H9 (cell line): ENCODE measurements at regions not wholly inside any gene's neighbourhood (a gene's known extent, or its start where the extent isn't known, plus 50 kb on each side); places are given as distances from the start of the nearest gene placed in this dataset.

ENCODE experiments used
- DNase-seq: peaks from one replicate; pipeline ENCODE4 v3.0.0-alpha.2; 2017
- H2AFZ ChIP-seq: one replicate; pipeline ENCODE4 v1.6.1; 2013; ENCODE audit warnings: mild to moderate bottlenecking, low read length, control low read depth, moderate library complexity
- H2AK5ac ChIP-seq: 2 replicates; pipeline ENCODE4 v1.6.1; 2013; ENCODE audit warnings: low read length, control low read depth, mixed read lengths; ENCODE audit not compliant: insufficient read length
- H2BK120ac ChIP-seq: one replicate; pipeline ENCODE4 v1.6.1; 2013; ENCODE audit warnings: low read depth, mild to moderate bottlenecking, low read length, control low read depth, inconsistent platforms; ENCODE audit not compliant: poor library complexity, severe bottlenecking
- H2BK12ac ChIP-seq: 2 replicates; pipeline ENCODE4 v1.6.1; 2013; ENCODE audit warnings: low read length, control low read depth, mixed read lengths, low read depth; ENCODE audit not compliant: insufficient read length
- H2BK15ac ChIP-seq: 2 replicates; pipeline ENCODE4 v1.6.1; 2013; ENCODE audit warnings: low read depth, low read length, control low read depth
- H2BK20ac ChIP-seq: one replicate; pipeline ENCODE4 v1.6.1; 2013; ENCODE audit warnings: low read depth, mild to moderate bottlenecking, low read length, control low read depth, inconsistent platforms; ENCODE audit not compliant: poor library complexity, severe bottlenecking
- H2BK5ac ChIP-seq: 2 replicates; pipeline ENCODE4 v1.6.1; 2013; ENCODE audit warnings: low read length, control low read depth, mixed read lengths; ENCODE audit not compliant: insufficient read length
- H3K14ac ChIP-seq: 2 replicates; pipeline ENCODE4 v1.6.1; 2013; ENCODE audit warnings: low read length, control low read depth; ENCODE audit not compliant: insufficient read depth
- H3K18ac ChIP-seq: 2 replicates; pipeline ENCODE4 v1.6.1; 2013; ENCODE audit warnings: low read depth, mild to moderate bottlenecking, mixed read lengths, low read length, control low read depth; ENCODE audit not compliant: insufficient read length
- H3K23ac ChIP-seq: 2 replicates; pipeline ENCODE4 v1.6.1; 2013; ENCODE audit warnings: low read length, control low read depth, mixed read lengths, low read depth; ENCODE audit not compliant: insufficient read length
- H3K23me2 ChIP-seq: 2 replicates; pipeline ENCODE4 v1.6.1; 2013; ENCODE audit warnings: low read depth, mild to moderate bottlenecking, mixed read lengths, low read length, control low read depth; ENCODE audit not compliant: insufficient read length, poor library complexity, severe bottlenecking
- H3K27ac ChIP-seq: 2 replicates; pipeline ENCODE4 v1.5.1; 2013; ENCODE audit warnings: low read length, control low read depth, mixed read lengths, low read depth; ENCODE audit not compliant: insufficient read length
- H3K27me3 ChIP-seq: 2 replicates; pipeline ENCODE4 v1.6.1; 2013; ENCODE audit warnings: low read length, control low read depth, inconsistent platforms; ENCODE audit not compliant: insufficient read depth
- H3K4ac ChIP-seq: 2 replicates; pipeline ENCODE4 v1.6.1; 2013; ENCODE audit warnings: low read depth, mild to moderate bottlenecking, control low read depth, inconsistent platforms, low read length, moderate library complexity
- H3K4me1 ChIP-seq: 2 replicates; pipeline ENCODE4 v1.6.1; 2013; ENCODE audit warnings: low read length, control low read depth, inconsistent platforms; ENCODE audit not compliant: insufficient read depth
- H3K4me2 ChIP-seq: 2 replicates; pipeline ENCODE4 v1.6.1; 2013; ENCODE audit warnings: low read length, control low read depth, mixed read lengths; ENCODE audit not compliant: insufficient read length, insufficient read depth
- H3K56ac ChIP-seq: 2 replicates; pipeline ENCODE4 v1.6.1; 2013; ENCODE audit warnings: low read depth, mild to moderate bottlenecking, mixed read lengths, low read length, control low read depth; ENCODE audit not compliant: insufficient read length
- H3K79me1 ChIP-seq: 2 replicates; pipeline ENCODE4 v1.6.1; 2013; ENCODE audit warnings: low read depth, mild to moderate bottlenecking, moderate library complexity, low read length, control low read depth, inconsistent platforms; ENCODE audit not compliant: insufficient read depth, poor library complexity, severe bottlenecking
- H3K79me2 ChIP-seq: 2 replicates; pipeline ENCODE4 v1.6.1; 2013; ENCODE audit warnings: low read length, control low read depth, inconsistent platforms; ENCODE audit not compliant: insufficient read depth
- H3K9ac ChIP-seq: 2 replicates; pipeline ENCODE4 v1.6.1; 2013; ENCODE audit warnings: low read length, control low read depth, mixed read lengths; ENCODE audit not compliant: insufficient read length; ENCODE audit errors: extremely low read depth
- H3K9me3 ChIP-seq: one replicate; pipeline ENCODE4 v1.6.1; 2013; ENCODE audit warnings: low read depth, low read length, inconsistent platforms; ENCODE audit not compliant: control insufficient read depth
- H3T11ph ChIP-seq: one replicate; pipeline ENCODE4 v1.6.1; 2013; ENCODE audit warnings: mild to moderate bottlenecking, low read length, control low read depth, inconsistent platforms
- H4K20me1 ChIP-seq: one replicate; pipeline ENCODE4 v1.6.1; 2013; ENCODE audit not compliant: control insufficient read depth, insufficient read length, insufficient read depth
- H4K5ac ChIP-seq: 2 replicates; pipeline ENCODE4 v1.6.1; 2013; ENCODE audit warnings: low read depth, mild to moderate bottlenecking, mixed read lengths, low read length, control low read depth; ENCODE audit not compliant: insufficient read length
- H4K8ac ChIP-seq: replicated peaks from 2 replicates; pipeline ENCODE4 v1.6.1; 2013; ENCODE audit warnings: low read length, control low read depth, mixed read lengths, low read depth; ENCODE audit not compliant: insufficient read length
- H4K91ac ChIP-seq: 2 replicates; pipeline ENCODE4 v1.6.1; 2013; ENCODE audit warnings: low read depth, mild to moderate bottlenecking, moderate library complexity, mixed read lengths, low read length, control low read depth; ENCODE audit not compliant: insufficient read length
- H3K27ac Mint-ChIP-seq, 3 experiments: 2 replicates in 2 of 3; 3 replicates in 1 of 3; pipeline ENCODE4 v1.8.0; 2020 to 2021; ENCODE audit warnings: mixed read lengths in 3 of 3, mild to moderate bottlenecking in 1 of 3, moderate library complexity in 1 of 3
- H3K27me3 Mint-ChIP-seq: 2 replicates; pipeline ENCODE4 v1.8.0; 2021; ENCODE audit warnings: low read depth, mild to moderate bottlenecking, moderate library complexity, mixed read lengths
- H3K36me3 Mint-ChIP-seq, 3 experiments: 2 replicates in 2 of 3; 3 replicates in 1 of 3; pipeline ENCODE4 v1.8.0; 2020 to 2021; ENCODE audit warnings: low read depth in 3 of 3, mixed read lengths in 3 of 3; ENCODE audit not compliant: insufficient read depth in 1 of 3
- H3K4me1 Mint-ChIP-seq, 2 experiments: 2 replicates each; pipeline ENCODE4 v1.8.0; 2020; ENCODE audit warnings: mixed read lengths in 2 of 2
- H3K4me3 Mint-ChIP-seq, 2 experiments: 2 replicates in 1 of 2; 3 replicates in 1 of 2; pipeline ENCODE4 v1.8.0; 2020 to 2021; ENCODE audit warnings: mild to moderate bottlenecking in 2 of 2, mixed read lengths in 2 of 2, moderate library complexity in 1 of 2
- H3K9me3 Mint-ChIP-seq, 2 experiments: 2 replicates in 1 of 2; 3 replicates in 1 of 2; pipeline ENCODE4 v1.8.0; 2020; ENCODE audit warnings: mild to moderate bottlenecking in 2 of 2, mixed read lengths in 2 of 2, moderate library complexity in 1 of 2
- CTCF ChIP-seq: fragments of 200-600 bp; sonication (generic); conservative IDR thresholded peaks from 3 replicates; pipeline ENCODE4 v1.8.0; 2021; ENCODE audit warnings: antibody characterized with exemption, mild to moderate bottlenecking
- WGBS: extraction: QIAGEN DNeasy Blood & Tissue Kit; methylation state at CpG from one replicate; pipeline ENCODE4 v1.1.7; 2013; ENCODE audit warnings: missing lambda C conversion rate, low lambda C conversion rate, mixed read lengths; ENCODE audit not compliant: insufficient read length; ENCODE audit errors: extremely low coverage; 5-methylcytosine and 5-hydroxymethylcytosine counted together

DNA sequence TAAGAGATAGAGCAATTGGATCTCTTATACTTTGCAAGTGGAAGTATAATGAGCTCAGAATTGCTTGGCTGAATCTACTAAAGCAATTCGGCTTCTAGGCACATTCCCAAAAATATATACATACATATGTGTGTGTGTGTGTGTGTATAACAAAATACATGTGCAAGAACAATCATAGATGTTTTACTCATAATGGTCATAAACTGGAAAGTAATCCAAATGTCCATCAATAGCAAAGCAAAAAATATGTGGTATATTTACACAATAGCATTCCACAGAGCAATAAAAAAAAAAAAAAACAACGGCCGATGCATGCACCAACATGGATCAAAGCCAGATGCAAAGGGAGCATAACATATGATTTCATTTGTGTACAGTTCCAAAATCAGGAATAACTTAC, 707.9 kb downstream of the RFPL4B start:
- Histone ChIP-seq H2BK12ac (no peak overlapping the region), H2BK20ac (no peak overlapping the region), H4K5ac (no peak overlapping the region), H2BK15ac (no peak overlapping the region), H3T11ph (no peak overlapping the region), H4K20me1 (no peaks in the 10 kb centered on the region), H3K9ac (no peak overlapping the region), H4K91ac (no peak overlapping the region), H3K4me2 (no peak overlapping the region), H2AK5ac (no peak overlapping the region), H3K4ac (no peak overlapping the region), H3K27ac (no peak overlapping the region), H3K23ac (no peak overlapping the region), H3K4me1 (no peaks in the 10 kb centered on the region; the same call in 1 of the 2 replicates), H3K79me2 (no peaks in the 10 kb centered on the region), H2BK5ac (no peak overlapping the region), H3K14ac (no peak overlapping the region), H3K23me2 (no peaks in the 10 kb centered on the region), H2BK120ac (no peak overlapping the region), H3K56ac (no peak overlapping the region), H3K27me3 (no peaks in the 10 kb centered on the region), H3K9me3 (no peaks in the 10 kb centered on the region), H2AFZ (no peak overlapping the region), H4K8ac (no peak overlapping the region), H3K79me1 (no peaks in the 10 kb centered on the region), H3K18ac (no peak overlapping the region)
- Mint-ChIP-seq H3K27me3 (no peaks in the 10 kb centered on the region), H3K27ac (no peak overlapping the region), H3K36me3 (no peaks in the 10 kb centered on the region; a peak in 1 of 7 replicates), H3K9me3 (no peaks in the 10 kb centered on the region; a peak in 1 of 5 replicates), H3K4me1 (peaks cover 10 to 11% of the 10 kb centered on the region in 2 experiments), H3K4me3 (no peak overlapping the region)
- TF ChIP-seq CTCF, result no peak
- no CpG with 5 or more reads among the region's 3 CpGs for WGBS
- DNase-seq, result no peak
